Esophagus squamous epithelium (tissue), 4 donors: ENCODE measurements at regions not wholly inside any gene's neighbourhood (a gene's known extent, or its start where the extent isn't known, plus 50 kb on each side); places are given as distances from the start of the nearest gene placed in this dataset.

ENCODE experiments used
- POLR2A ChIP-seq, 4 donors: fragments of 450-650 bp; IDR thresholded peaks; one replicate each; pipeline ENCODE4 v1.6.1; 2017; ENCODE audit warnings: antibody characterized with exemption in 4 of 4, mild to moderate bottlenecking in 4 of 4, moderate library complexity in 3 of 4
- TF ChIP-seq, protein P1 (sequence below), 6 experiments: fragments of 450-650 bp in 4 of 6; fragments of 200-600 bp in 2 of 6; sonication (generic) in 2 of 6; IDR thresholded peaks; one replicate each; pipeline ENCODE4 v1.5.1; 2016 to 2019; ENCODE audit warnings: antibody characterized with exemption in 6 of 6, mild to moderate bottlenecking in 4 of 6, moderate library complexity in 4 of 6

DNA sequence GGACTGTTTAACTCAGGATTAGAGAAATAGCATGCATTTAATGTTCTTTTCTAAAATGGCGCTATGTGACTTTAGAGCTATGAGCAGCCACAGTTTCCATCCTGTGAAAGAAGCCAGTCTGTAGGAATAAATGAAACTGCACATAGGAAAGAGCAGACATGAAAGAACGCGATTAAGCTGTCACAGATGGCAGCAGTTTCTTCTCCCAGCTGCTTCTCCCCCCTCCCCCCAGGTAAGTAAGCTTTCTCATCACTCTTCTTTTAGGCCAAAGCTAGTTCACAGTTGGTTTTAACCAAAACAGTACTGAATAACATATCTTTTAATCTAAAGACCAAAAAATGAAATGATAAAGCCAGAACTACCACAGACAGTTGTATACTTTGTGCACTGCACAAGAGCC lies 266.4 kb downstream of the KCNA4 start:
- TF ChIP-seq POLR2A (IDR thresholded peaks at IDR 0.05) = no peak
- TF ChIP-seq, protein P1, sequence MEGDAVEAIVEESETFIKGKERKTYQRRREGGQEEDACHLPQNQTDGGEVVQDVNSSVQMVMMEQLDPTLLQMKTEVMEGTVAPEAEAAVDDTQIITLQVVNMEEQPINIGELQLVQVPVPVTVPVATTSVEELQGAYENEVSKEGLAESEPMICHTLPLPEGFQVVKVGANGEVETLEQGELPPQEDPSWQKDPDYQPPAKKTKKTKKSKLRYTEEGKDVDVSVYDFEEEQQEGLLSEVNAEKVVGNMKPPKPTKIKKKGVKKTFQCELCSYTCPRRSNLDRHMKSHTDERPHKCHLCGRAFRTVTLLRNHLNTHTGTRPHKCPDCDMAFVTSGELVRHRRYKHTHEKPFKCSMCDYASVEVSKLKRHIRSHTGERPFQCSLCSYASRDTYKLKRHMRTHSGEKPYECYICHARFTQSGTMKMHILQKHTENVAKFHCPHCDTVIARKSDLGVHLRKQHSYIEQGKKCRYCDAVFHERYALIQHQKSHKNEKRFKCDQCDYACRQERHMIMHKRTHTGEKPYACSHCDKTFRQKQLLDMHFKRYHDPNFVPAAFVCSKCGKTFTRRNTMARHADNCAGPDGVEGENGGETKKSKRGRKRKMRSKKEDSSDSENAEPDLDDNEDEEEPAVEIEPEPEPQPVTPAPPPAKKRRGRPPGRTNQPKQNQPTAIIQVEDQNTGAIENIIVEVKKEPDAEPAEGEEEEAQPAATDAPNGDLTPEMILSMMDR (IDR thresholded peaks at IDR 0.05) = no peak
